ENCODE measurements at regions not wholly inside any gene's neighbourhood (a gene's known extent, or its start where the extent isn't known, plus 50 kb on each side); places are given as distances from the start of the nearest gene placed in this dataset.

GRCh38 chr11:116605543-116606459 lies 167.0 kb downstream of the BUD13 start (continued):
- TF ChIP-seq ZIK1 (CRISPR knock-in tag; IDR thresholded peaks at IDR 0.05; ENCODE audit: borderline replicate concordance, low read depth) (no peak; the same call in 1 of the 2 replicates), MXD4 (CRISPR knock-in tag; IDR thresholded peaks at IDR 0.05) (peak; percentile 74; the same call in 1 of the 2 replicates), TFDP2 (CRISPR knock-in tag; IDR thresholded peaks at IDR 0.05) (0 out of 2 replicates have a peak, but pooled peaks have one; percentile 50), ZBTB7A (CRISPR knock-in tag; IDR thresholded peaks at IDR 0.05) (no peak), ZNF766 (CRISPR knock-in tag; IDR thresholded peaks at IDR 0.05; ENCODE audit: borderline replicate concordance) (peak; percentile 83; the same call in 1 of the 2 replicates), HMGXB3 (CRISPR knock-in tag; IDR thresholded peaks at IDR 0.05; ENCODE audit: borderline replicate concordance) (peak; percentile 86), SRY (CRISPR knock-in tag; IDR thresholded peaks at IDR 0.05) (peak; percentile 56; the same call in 1 of the 2 replicates), XRCC5 (optimal IDR thresholded peaks at IDR 0.05; ENCODE audit: low read length) (peak; percentile 77), MAZ (IDR thresholded peaks at IDR 0.05; ENCODE audit: borderline replicate concordance, low read depth, low read length) (no peak), MAZ (CRISPR knock-in tag; IDR thresholded peaks at IDR 0.05; ENCODE audit: low read depth) (0 out of 2 replicates have a peak, but pooled peaks have one; percentile 21), ZNF816 (CRISPR knock-in tag; IDR thresholded peaks at IDR 0.05; ENCODE audit: borderline replicate concordance) (no peak), FOXA3 (CRISPR knock-in tag; IDR thresholded peaks at IDR 0.05) (0 out of 2 replicates have a peak, but pooled peaks have one; percentile 34), ZNF850 (CRISPR knock-in tag; conservative IDR thresholded peaks at IDR 0.05) (no peak), ZNF232 (CRISPR knock-in tag; IDR thresholded peaks at IDR 0.05; ENCODE audit: borderline replicate concordance) (peak; percentile 87; the same call in 1 of the 2 replicates), SIN3B (IDR thresholded peaks at IDR 0.05; ENCODE audit: low read length) (no peak), ZNF703 (CRISPR knock-in tag; IDR thresholded peaks at IDR 0.05; ENCODE audit: borderline replicate concordance) (no peak), IKZF4 (CRISPR knock-in tag; IDR thresholded peaks at IDR 0.05; ENCODE audit: borderline replicate concordance, low read depth, not compliant biosample characterization) (no peak), PHB2 (IDR thresholded peaks at IDR 0.05; ENCODE audit: partially characterized antibody) (no peak), ZNF317 (CRISPR knock-in tag; IDR thresholded peaks at IDR 0.05) (no peak), ARHGAP35 (CRISPR knock-in tag; IDR thresholded peaks at IDR 0.05; ENCODE audit: borderline replicate concordance) (no peak), AGO1 (IDR thresholded peaks at IDR 0.05; ENCODE audit: low read depth, low read length, poor library complexity, severe bottlenecking) (no peak), PHF5A (CRISPR knock-in tag; IDR thresholded peaks at IDR 0.05; ENCODE audit: low read depth, unreplicated experiment) (no peak), HCFC1 (IDR thresholded peaks at IDR 0.05; ENCODE audit: low read depth, low read length) (no peak), ZNF253 (CRISPR knock-in tag; IDR thresholded peaks at IDR 0.05; ENCODE audit: borderline replicate concordance) (no peak)

Data from HepG2 (cell line).